Central memory CD8-positive, alpha-beta T cell (primary cell): ENCODE measurements at regions not wholly inside any gene's neighbourhood (a gene's known extent, or its start where the extent isn't known, plus 50 kb on each side); places are given as distances from the start of the nearest gene placed in this dataset.
A peak's percentile ranks its signal among the peaks of the same experiment; 100 is the strongest.

Experiments
- ATAC-seq: fragments of 150-1000 bp; cut with Tn5 transposase; replicated peaks from 2 replicates; pipeline ENCODE4 v1.10.0; 2022; ENCODE audit warnings: mild to moderate bottlenecking, moderate FRiP score, moderate number of reproducible peaks; ENCODE audit not compliant: poor library complexity, severe bottlenecking; ENCODE audit errors: extremely low read depth
- DNase-seq, 2 donors: peaks; one replicate each; pipeline ENCODE4 v3.0.0; 2021; ENCODE audit warnings: low spot score in 2 of 2
- H3K27ac Mint-ChIP-seq: one replicate; pipeline ENCODE4 v1.8.0; 2022; ENCODE audit warnings: low read depth, mild to moderate bottlenecking, moderate library complexity, mixed read lengths
- H3K27me3 Mint-ChIP-seq: one replicate; pipeline ENCODE4 v1.8.0; 2022; ENCODE audit warnings: mixed read lengths
- H3K36me3 Mint-ChIP-seq: one replicate; pipeline ENCODE4 v1.8.0; 2022; ENCODE audit warnings: mild to moderate bottlenecking, moderate library complexity, mixed read lengths; ENCODE audit not compliant: insufficient read depth
- H3K4me1 Mint-ChIP-seq: one replicate; pipeline ENCODE4 v1.8.0; 2022; ENCODE audit warnings: mixed read lengths
- H3K4me3 Mint-ChIP-seq: one replicate; pipeline ENCODE4 v1.8.0; 2022; ENCODE audit warnings: mild to moderate bottlenecking, moderate library complexity, mixed read lengths
- H3K9me3 Mint-ChIP-seq: one replicate; pipeline ENCODE4 v1.8.0; 2022; ENCODE audit warnings: mixed read lengths

DNA sequence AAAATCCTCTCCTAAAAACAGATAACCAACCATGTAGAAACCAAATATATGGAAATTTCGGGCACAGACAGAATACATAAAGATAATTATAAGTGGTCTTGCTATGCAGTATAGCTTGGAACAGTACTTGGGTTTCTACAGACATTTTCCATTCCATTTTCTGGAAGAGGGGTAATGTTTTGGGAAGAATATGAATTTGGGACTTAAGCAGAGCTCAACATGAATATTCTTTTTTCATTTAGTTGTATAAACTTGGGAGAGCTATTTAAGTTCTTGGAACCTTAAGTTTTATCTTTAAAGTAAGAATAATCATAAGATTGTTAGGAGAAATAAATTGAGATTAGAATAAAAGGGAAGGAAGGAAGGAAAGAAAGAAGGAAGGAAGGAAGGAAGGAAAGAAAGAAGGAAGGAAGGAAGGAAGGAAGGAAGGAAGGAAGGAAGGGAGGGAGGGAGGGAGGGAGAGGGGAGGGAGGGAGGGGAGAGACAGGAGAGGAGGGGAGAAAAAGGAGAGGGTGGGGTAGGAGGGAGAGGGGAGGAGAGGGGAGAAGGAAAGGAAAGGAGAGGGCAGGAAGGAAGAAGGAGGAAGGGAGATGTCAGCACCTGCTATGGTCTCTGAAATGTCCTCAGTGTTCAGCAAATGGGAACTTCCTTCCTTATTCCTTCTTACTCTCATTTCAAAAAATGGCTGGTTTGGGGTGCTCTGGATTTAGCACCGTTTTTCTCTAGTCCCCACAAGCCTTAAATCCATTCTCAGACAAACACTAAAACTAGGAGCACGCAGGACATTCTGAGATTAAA lies 248.3 kb downstream of the LY86 start:
- Mint-ChIP-seq H3K4me1 (no peaks in the 10 kb centered on the region), H3K4me3 (no peak overlapping the region), H3K36me3 (no peaks in the 10 kb centered on the region), H3K27me3 (peaks cover 82% of the 10 kb centered on the region), H3K9me3 (no peaks in the 10 kb centered on the region), H3K27ac (no peak overlapping the region)
- DNase-seq, result no peak
- ATAC-seq, result no peak

DNA sequence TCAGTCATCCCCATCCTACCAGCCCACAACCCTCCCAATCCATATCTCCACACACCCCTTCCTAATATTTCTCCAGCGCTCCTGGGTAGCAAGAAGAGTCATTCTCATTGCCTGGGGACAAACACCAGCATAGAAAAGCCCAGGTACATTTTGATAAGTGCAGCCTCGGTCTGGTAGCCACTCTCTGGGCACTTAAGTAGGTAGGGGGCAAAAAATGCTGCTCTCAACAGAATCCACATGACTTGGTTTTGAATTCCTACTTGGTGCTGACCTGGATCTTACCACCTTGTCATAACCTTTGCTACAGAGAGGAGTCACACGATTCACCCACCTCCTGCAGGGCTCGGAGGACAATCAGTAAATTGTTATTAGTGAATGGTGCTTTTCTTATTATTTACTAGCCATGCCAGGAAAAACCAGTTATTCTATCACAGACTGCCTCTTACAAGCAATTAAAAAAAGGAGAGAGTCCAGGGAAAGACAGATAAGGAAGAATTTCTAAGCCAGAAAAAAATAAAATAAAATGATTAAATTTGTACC lies 249.1 kb downstream of the LY86 start:
- Mint-ChIP-seq H3K36me3 (no peaks in the 10 kb centered on the region), H3K27me3 (peaks cover 82% of the 10 kb centered on the region)

DNA sequence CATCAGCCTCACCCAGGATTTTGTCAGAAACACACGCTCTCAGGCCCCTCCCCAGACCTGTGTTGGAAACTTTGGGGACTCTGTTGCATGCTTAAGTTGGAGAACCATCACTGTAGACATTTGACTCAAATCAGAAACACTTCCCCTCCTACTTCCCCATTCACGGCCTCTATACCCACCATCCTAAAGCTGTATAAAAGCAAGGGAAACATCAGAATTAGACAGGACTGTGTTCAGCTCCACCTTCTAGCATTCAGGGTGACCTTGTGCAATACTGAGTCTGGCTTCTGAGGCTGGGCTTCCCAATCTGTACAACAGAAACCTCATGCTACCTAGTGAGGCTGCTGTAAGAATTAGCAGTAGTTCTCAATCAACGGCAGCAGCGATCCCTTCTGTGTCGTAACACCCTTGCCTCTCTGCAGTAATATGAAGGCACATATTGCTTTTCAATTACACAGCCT lies 252.3 kb downstream of the LY86 start:
- Mint-ChIP-seq H3K4me3 (no peak overlapping the region), H3K4me1 (peaks cover 6% of the 10 kb centered on the region), H3K36me3 (no peaks in the 10 kb centered on the region), H3K9me3 (peaks cover 4% of the 10 kb centered on the region), H3K27ac (no peak overlapping the region), H3K27me3 (peaks cover 61% of the 10 kb centered on the region)
- DNase-seq, result no peak
- no peak for ATAC-seq

More for the DNA sequence above, 249.1 kb downstream of the LY86 start:
- DNase-seq, result no peak
- no peak overlapping the region for H3K27ac Mint-ChIP-seq
- H3K4me1 Mint-ChIP-seq, result peaks cover 5% of the 10 kb centered on the region
- H3K4me3 Mint-ChIP-seq, result no peak overlapping the region
- no peak for ATAC-seq
- H3K9me3 Mint-ChIP-seq, result no peaks in the 10 kb centered on the region

DNA sequence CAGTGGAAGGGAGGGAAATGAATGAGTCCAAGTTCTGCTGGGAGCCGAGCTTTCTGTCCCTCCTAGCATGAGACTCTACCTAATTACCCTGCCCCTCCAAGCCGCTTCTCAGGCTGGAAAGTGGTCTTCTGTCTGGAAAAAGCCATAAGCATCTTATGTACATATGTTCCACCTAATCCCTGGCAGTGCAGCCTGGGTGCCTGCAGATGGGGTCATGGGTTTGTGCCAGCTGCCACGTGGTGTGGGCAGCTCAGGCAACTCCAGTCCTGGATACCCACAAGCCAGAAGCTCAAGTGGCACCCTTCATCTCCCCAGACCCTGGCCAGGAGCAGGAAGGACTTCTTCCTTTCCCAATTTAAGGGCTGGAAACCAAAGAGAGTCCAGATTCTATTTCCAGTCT lies 253.1 kb downstream of the LY86 start:
- H3K4me1 Mint-ChIP-seq, result peaks cover 6% of the 10 kb centered on the region
- DNase-seq, result no peak
- no peak overlapping the region for H3K4me3 Mint-ChIP-seq
- no peak for ATAC-seq
- H3K36me3 Mint-ChIP-seq, result no peaks in the 10 kb centered on the region
- peaks cover 65% of the 10 kb centered on the region for H3K27me3 Mint-ChIP-seq
- H3K27ac Mint-ChIP-seq, result peak overlapping the region; percentile 39
- H3K9me3 Mint-ChIP-seq, result peaks cover 10% of the 10 kb centered on the region

DNA sequence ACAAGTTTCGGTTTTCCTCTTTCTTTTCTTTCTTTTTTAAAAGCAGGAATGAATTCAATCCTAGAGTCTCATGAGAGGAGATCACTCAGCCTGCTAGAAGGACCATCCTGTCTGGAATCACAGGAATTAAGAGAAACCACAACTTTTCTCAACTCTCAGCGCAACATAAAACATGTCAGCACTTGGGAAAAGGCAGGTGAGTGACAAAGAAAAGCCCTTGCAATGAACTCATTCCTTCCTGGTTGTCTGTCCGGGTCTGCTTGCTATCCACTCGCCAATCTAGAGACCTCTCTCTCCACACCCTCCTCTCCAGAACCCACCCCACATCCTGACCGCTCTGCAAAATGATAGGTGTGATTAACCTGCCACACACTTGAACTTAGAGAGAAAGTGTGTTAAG lies 253.8 kb downstream of the LY86 start:
- Mint-ChIP-seq H3K27ac (peak overlapping the region; percentile 39), H3K36me3 (no peaks in the 10 kb centered on the region), H3K27me3 (peaks cover 58% of the 10 kb centered on the region), H3K4me3 (no peak overlapping the region), H3K9me3 (peaks cover 10% of the 10 kb centered on the region), H3K4me1 (peaks cover 6% of the 10 kb centered on the region)
- no peak for DNase-seq
- no peak for ATAC-seq

DNA sequence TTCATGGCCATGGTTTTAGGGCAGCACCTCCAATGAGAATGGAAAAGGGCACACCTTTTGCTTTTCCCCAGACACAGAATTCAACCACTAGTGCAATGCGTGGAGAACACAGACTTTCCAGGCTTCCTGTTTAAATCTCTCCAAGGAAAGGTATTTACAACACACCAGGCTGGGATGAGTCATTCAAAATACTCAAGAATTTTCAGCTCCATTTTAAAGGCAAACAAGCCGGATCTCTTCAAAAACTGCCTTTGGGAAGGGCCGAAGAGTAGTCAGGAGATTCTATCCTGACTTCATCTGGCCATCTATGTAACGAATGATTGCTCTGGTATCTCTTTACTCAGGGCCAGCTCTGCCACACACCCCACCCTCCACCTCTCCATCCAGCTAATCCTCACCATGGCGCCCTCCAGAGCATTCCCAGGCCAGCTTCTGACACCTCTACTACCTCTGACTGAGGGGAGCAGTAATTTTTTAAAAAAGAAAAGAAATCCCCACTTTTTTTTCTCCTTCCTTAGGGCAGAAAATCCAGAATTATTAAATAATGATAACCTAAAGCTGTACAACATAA lies 254.6 kb downstream of the LY86 start:
- no peak overlapping the region for H3K27ac Mint-ChIP-seq
- ATAC-seq (no peak), DNase-seq (no peak)
- H3K9me3 Mint-ChIP-seq, result peaks cover 10% of the 10 kb centered on the region
- no peaks in the 10 kb centered on the region for H3K36me3 Mint-ChIP-seq
- no peak overlapping the region for H3K4me3 Mint-ChIP-seq
- peaks cover 51% of the 10 kb centered on the region for H3K27me3 Mint-ChIP-seq
- peaks cover 6% of the 10 kb centered on the region for H3K4me1 Mint-ChIP-seq

DNA sequence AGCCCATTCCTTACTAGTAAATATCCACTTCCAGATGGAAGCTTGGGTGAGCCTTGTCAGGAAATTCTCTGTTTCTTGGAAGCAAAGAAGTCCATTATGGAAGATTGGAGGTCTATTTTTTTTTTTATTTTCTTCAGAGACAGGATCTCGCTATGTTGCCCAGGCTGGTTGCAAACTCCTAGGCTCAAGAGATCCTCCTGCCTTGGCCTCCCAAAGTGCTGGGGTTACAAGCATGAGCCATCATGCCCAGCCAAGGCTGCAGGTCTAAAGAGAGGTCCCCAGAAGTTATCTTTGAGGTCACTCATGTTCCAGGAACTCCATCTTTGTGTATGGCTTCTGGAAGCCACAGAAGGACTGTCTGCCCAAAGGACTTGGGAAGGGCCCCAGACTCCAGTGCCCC lies 255.3 kb downstream of the LY86 start:
- H3K27ac Mint-ChIP-seq, result no peak overlapping the region

DNA sequence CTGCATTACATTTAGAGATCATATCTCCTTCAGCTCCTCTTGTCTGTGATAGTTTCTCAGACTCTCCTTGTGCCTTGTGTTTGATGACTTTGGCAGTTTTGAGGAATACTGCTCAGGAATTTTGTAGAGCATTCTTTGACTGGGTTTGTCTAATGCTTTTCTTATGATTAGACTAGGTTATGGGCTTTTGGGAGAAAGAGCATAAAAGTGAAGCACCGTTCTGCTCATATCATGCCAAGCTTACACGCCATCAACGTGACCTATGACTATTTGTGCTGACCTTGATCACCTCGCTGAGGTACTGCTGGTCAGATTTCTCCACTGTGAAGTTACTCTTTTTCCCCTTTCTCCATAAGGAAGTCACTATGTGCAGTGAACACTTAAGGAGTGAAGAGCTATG lies 256.0 kb downstream of the LY86 start:
- H3K27me3 Mint-ChIP-seq, result peaks cover 45% of the 10 kb centered on the region
- peaks cover 6% of the 10 kb centered on the region for H3K4me1 Mint-ChIP-seq
- ATAC-seq (no peak), DNase-seq (no peak)
- peaks cover 10% of the 10 kb centered on the region for H3K9me3 Mint-ChIP-seq
- H3K36me3 Mint-ChIP-seq, result no peaks in the 10 kb centered on the region
- H3K4me3 Mint-ChIP-seq, result no peak overlapping the region
- H3K27ac Mint-ChIP-seq, result no peak overlapping the region

More for the DNA sequence above, 255.3 kb downstream of the LY86 start:
- Mint-ChIP-seq H3K9me3 (peaks cover 10% of the 10 kb centered on the region), H3K27me3 (peaks cover 46% of the 10 kb centered on the region), H3K36me3 (no peaks in the 10 kb centered on the region), H3K4me1 (peaks cover 6% of the 10 kb centered on the region), H3K4me3 (no peak overlapping the region)
- no peak for ATAC-seq
- no peak for DNase-seq

DNA sequence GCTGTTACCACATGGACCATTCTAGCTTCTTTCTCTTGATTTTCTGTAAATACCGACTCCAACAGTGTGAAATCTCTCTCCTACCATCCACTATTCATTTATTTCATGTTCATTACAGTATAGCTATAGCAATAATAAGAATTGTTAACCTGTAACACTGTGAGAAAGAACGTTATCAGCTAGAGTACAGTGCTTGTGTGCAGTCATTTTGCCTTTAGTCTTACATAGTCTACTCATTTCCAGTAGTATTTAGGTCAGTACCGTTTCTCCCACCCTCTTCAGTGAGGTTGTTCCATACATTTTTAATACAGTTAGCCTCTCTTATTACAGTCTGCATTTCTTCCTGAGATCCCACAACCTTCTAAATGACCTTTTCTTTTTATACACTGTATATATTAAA lies 257.1 kb downstream of the LY86 start:
- DNase-seq, result no peak
- ATAC-seq, result no peak
- Mint-ChIP-seq H3K4me3 (no peak overlapping the region), H3K4me1 (peaks cover 6% of the 10 kb centered on the region), H3K27ac (no peak overlapping the region), H3K27me3 (peaks cover 47% of the 10 kb centered on the region), H3K9me3 (peaks cover 10% of the 10 kb centered on the region), H3K36me3 (no peaks in the 10 kb centered on the region)

DNA sequence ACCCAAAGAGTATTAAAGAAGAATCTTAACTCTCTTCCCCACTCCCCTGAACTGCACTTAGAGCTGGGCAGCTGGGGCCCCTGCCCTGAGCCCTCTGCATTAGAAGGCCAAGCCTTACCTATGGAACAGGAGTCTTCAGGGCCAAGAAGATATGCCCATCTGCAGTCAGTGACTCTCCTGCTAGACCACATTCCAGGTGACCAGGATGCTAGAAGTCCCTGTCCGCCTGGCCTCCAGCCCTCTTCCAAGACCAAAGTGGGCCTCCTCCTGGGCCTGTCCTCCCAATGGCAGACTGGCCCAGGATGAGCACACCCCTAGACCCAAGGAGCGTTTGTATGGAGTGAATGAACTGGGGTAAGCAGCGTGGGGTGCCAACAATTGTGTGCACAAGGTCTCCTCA lies 259.1 kb downstream of the LY86 start:
- H3K4me3 Mint-ChIP-seq, result no peak overlapping the region

DNA sequence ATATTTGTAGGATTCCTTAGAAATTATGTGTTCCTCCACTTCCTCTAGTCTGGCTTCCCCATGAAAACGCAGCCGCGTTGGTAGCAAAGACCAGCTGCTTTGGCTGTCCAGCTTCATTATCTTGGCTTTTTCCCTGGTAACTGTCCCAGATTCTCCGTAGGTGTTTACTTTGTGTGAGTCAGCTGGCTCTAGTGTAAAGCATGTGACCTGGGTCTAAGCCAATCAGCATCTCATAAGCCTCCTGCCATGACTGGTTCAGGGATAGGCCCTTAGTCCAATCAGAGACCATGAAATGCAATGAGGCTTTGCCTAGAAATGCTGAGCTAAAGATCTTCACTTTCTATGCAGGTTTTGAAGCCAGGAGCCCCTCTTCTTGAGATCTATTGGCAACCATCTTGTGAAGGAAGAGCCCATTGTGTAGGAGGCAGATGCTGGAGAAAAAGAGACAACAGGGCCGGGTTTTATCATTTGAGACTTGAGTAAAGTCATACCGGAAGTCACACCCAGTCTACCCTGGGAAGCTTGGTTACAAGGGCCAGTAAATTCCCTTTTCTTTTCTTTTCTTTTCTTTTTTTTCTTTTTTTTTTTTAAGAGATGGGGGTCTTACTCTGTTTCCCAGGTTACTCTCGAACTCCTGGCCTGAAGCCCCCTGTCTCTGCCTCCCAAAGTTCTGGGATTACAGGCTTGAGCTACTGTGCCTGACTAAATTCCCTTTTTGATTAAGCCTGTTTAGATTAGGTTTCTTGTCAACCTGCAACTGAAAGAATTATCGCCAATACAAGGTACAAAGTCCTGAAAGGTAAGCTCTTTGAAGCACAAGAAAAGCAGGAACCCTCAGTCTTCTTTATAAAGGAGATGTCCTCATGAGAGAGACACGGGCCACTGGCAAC lies 256.5 kb upstream of the RREB1 start:
- no peak overlapping the region for H3K27ac Mint-ChIP-seq
- peaks cover 28% of the 10 kb centered on the region for H3K27me3 Mint-ChIP-seq

More for the DNA sequence above, 259.1 kb downstream of the LY86 start:
- Mint-ChIP-seq H3K36me3 (no peaks in the 10 kb centered on the region), H3K27me3 (peaks cover 35% of the 10 kb centered on the region), H3K27ac (no peak overlapping the region), H3K9me3 (peaks cover 10% of the 10 kb centered on the region), H3K4me1 (peaks cover 1% of the 10 kb centered on the region)
- DNase-seq (no peak), ATAC-seq (no peak)

DNA sequence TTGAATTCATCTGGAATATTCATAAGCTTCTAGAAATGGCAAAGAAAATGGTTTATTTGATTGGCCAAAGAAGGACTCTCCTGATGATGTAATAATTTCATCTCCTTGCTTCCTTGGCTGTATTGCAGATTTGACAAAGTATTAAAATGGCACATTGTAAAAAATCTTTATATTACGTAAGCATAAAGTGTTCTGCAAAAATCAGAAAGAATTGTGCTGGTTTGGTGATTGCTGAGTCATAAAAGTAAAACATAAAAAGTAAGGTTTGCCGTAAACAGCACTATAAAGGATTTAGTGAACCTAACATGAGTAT lies 255.9 kb upstream of the RREB1 start:
- DNase-seq, result no peak
- H3K9me3 Mint-ChIP-seq, result no peaks in the 10 kb centered on the region
- no peak overlapping the region for H3K4me3 Mint-ChIP-seq
- ATAC-seq, result no peak
- H3K27ac Mint-ChIP-seq, result no peak overlapping the region
- H3K27me3 Mint-ChIP-seq, result peaks cover 30% of the 10 kb centered on the region
- H3K36me3 Mint-ChIP-seq, result peaks cover 1% of the 10 kb centered on the region
- no peaks in the 10 kb centered on the region for H3K4me1 Mint-ChIP-seq

More for the DNA sequence above, 256.5 kb upstream of the RREB1 start:
- Mint-ChIP-seq H3K9me3 (peaks cover 2% of the 10 kb centered on the region), H3K4me3 (no peak overlapping the region), H3K4me1 (no peaks in the 10 kb centered on the region), H3K36me3 (peaks cover 1% of the 10 kb centered on the region)
- ATAC-seq, result no peak
- DNase-seq, result no peak
